ENCODE measurements at regions not wholly inside any gene's neighbourhood (a gene's known extent, or its start where the extent isn't known, plus 50 kb on each side); places are given as distances from the start of the nearest gene placed in this dataset.

DNA sequence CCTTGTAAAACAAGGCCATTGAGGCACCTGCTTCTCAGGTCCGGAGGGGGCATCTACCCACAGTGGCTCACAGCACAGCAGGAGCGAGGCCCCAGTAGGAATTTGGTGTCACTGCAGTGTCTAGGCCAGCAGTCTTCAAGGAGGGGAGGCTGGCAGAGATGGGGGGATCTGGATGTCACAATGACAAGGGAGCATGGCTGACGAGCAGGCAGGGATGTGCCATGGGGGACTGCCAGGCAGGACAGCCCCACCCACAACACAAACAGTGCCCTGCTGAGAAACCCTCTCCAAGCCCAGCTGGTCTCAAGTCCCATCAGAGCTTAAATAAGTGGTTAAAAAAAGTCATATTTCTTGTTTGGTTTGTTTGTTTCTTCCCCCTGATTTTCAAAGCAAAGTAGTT lies 121.0 kb upstream of the ZNF716 start:
- Histone ChIP-seq H3K27ac (replicated peaks) (no peak overlapping the region), H3K27me3 (ENCODE audit: insufficient read depth, poor library complexity, severe bottlenecking) (no peaks in the 10 kb centered on the region), H3K4me3 (replicated peaks; ENCODE audit: insufficient read depth, low read length) (no peak overlapping the region)
- no peak for DNase-seq (ENCODE audit: low read depth in 1 of 2, low spot score in 1 of 2)
- TF ChIP-seq POLR2AphosphoS5 (IDR thresholded peaks at IDR 0.05; ENCODE audit: low read depth) (no peak), GABPA (IDR thresholded peaks at IDR 0.05; ENCODE audit: low read depth) (no peak), SPI1 (IDR thresholded peaks at IDR 0.05; ENCODE audit: borderline replicate concordance, low read depth) (no peak)
- TF ChIP-seq, protein P1, sequence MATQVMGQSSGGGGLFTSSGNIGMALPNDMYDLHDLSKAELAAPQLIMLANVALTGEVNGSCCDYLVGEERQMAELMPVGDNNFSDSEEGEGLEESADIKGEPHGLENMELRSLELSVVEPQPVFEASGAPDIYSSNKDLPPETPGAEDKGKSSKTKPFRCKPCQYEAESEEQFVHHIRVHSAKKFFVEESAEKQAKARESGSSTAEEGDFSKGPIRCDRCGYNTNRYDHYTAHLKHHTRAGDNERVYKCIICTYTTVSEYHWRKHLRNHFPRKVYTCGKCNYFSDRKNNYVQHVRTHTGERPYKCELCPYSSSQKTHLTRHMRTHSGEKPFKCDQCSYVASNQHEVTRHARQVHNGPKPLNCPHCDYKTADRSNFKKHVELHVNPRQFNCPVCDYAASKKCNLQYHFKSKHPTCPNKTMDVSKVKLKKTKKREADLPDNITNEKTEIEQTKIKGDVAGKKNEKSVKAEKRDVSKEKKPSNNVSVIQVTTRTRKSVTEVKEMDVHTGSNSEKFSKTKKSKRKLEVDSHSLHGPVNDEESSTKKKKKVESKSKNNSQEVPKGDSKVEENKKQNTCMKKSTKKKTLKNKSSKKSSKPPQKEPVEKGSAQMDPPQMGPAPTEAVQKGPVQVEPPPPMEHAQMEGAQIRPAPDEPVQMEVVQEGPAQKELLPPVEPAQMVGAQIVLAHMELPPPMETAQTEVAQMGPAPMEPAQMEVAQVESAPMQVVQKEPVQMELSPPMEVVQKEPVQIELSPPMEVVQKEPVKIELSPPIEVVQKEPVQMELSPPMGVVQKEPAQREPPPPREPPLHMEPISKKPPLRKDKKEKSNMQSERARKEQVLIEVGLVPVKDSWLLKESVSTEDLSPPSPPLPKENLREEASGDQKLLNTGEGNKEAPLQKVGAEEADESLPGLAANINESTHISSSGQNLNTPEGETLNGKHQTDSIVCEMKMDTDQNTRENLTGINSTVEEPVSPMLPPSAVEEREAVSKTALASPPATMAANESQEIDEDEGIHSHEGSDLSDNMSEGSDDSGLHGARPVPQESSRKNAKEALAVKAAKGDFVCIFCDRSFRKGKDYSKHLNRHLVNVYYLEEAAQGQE (IDR thresholded peaks at IDR 0.05; ENCODE audit: insufficient replicate concordance, low read depth) = no peak
- TF ChIP-seq, protein P2, sequence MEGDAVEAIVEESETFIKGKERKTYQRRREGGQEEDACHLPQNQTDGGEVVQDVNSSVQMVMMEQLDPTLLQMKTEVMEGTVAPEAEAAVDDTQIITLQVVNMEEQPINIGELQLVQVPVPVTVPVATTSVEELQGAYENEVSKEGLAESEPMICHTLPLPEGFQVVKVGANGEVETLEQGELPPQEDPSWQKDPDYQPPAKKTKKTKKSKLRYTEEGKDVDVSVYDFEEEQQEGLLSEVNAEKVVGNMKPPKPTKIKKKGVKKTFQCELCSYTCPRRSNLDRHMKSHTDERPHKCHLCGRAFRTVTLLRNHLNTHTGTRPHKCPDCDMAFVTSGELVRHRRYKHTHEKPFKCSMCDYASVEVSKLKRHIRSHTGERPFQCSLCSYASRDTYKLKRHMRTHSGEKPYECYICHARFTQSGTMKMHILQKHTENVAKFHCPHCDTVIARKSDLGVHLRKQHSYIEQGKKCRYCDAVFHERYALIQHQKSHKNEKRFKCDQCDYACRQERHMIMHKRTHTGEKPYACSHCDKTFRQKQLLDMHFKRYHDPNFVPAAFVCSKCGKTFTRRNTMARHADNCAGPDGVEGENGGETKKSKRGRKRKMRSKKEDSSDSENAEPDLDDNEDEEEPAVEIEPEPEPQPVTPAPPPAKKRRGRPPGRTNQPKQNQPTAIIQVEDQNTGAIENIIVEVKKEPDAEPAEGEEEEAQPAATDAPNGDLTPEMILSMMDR (IDR thresholded peaks at IDR 0.05; ENCODE audit: insufficient read depth, low read length) = no peak

DNA sequence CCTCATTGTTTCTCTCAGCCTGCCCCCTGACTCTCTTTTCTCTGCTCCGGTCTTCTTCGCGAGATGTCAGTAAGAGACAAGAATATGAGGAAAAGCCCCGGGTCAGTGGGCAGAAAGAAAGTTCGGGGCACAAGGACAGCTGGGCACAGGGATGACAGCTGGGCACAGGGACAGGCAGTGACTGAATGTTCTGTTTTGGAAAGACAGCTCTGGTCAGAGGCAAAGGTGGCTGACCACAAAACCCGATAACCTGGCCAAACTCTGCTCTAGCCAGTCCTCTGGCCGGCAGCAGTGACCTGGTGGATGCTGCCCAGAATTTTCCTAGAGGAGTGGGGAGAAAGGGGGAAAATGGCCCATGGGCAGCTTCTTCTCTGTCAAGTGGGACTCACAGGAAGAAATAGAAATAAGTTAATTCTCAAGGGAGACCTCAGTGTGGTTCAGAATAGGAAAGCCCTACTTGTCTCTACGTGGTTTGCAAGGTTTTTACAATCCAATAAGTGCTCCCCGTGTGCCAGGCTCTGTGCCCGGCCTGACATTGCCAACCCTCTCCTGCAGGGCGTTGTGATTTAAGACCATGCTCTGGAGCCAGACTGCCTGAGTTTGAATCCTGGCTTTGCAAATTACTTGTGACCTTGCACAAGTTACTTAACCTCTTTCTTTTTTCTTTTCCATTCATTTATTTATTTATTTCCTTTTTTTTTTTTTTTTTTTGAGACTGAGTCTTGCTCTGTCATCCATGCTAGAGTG lies 110.6 kb upstream of the ZNF716 start:
- Histone ChIP-seq H3K27me3 (ENCODE audit: insufficient read depth, poor library complexity, severe bottlenecking) (no peaks in the 10 kb centered on the region), H3K4me3 (replicated peaks; ENCODE audit: insufficient read depth, low read length) (no peak overlapping the region), H3K27ac (replicated peaks) (no peak overlapping the region)
- DNase-seq (ENCODE audit: low read depth in 1 of 2, low spot score in 1 of 2) = no peak
- TF ChIP-seq SPI1 (IDR thresholded peaks at IDR 0.05; ENCODE audit: borderline replicate concordance, low read depth) (no peak), POLR2AphosphoS5 (IDR thresholded peaks at IDR 0.05; ENCODE audit: low read depth) (no peak), GABPA (IDR thresholded peaks at IDR 0.05; ENCODE audit: low read depth) (no peak)
- TF ChIP-seq, protein P1 (IDR thresholded peaks at IDR 0.05; ENCODE audit: insufficient replicate concordance, low read depth) = no peak

DNA sequence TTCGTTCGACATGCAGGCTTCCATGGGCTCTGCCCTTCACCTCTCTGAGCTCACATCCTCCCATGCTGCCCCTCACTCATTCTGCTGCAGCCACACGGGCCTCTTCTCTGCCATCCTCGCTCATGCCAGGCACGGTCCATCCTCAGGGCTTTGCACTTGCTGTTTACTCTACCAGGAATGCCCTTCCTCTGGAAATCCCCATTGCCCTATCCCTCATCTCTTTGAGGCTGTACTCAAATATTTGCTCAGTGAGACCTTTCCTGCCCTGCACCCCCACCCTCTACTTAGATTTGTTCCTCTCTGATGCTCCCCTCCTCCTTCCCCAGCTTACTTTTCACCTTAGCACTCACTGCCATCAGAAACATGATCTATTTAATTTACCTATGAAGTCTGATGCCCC lies 107.0 kb upstream of the ZNF716 start:
- Histone ChIP-seq H3K4me3 (replicated peaks; ENCODE audit: insufficient read depth, low read length) (no peak overlapping the region), H3K27ac (replicated peaks) (no peak overlapping the region), H3K27me3 (ENCODE audit: insufficient read depth, poor library complexity, severe bottlenecking) (no peaks in the 10 kb centered on the region)
- DNase-seq (ENCODE audit: low read depth in 1 of 2, low spot score in 1 of 2) = no peak
- TF ChIP-seq GABPA (IDR thresholded peaks at IDR 0.05; ENCODE audit: low read depth) (no peak), SPI1 (IDR thresholded peaks at IDR 0.05; ENCODE audit: borderline replicate concordance, low read depth) (no peak), POLR2AphosphoS5 (IDR thresholded peaks at IDR 0.05; ENCODE audit: low read depth) (no peak)
- TF ChIP-seq, protein P2 (IDR thresholded peaks at IDR 0.05; ENCODE audit: insufficient read depth, low read length) = no peak
- TF ChIP-seq, protein P1 (IDR thresholded peaks at IDR 0.05; ENCODE audit: insufficient replicate concordance, low read depth) = no peak
